ENCODE measurements at regions not wholly inside any gene's neighbourhood (a gene's known extent, or its start where the extent isn't known, plus 50 kb on each side); places are given as distances from the start of the nearest gene placed in this dataset.

- no peak overlapping the region for H4K5ac ChIP-seq (ENCODE audit: low read depth, low read length)
- no peak overlapping the region for H3K4me2 ChIP-seq (ENCODE audit: low read depth, low read length)
- no peak overlapping the region for H2BK15ac ChIP-seq (ENCODE audit: low read depth, low read length)
- H4K91ac ChIP-seq (ENCODE audit: insufficient read depth, low read depth, low read length), result no peak overlapping the region
- no peak overlapping the region for H2AK9ac ChIP-seq (replicated peaks; ENCODE audit: low read depth, low read length, poor library complexity)
- no TSS peak for BruUV-seq (replicated peaks)
- in situ Hi-C loops (cut with MboI; ENCODE audit: low sequenced_read_pairs) (no loop called here), dilution Hi-C loops (cut with HindIII; ENCODE audit: low sequenced_read_pairs, unreplicated experiment) (no loop called here), intact Hi-C loops (cut with micrococcal nuclease) (no loop called here)
- no peak overlapping the region for H3K14ac ChIP-seq (replicated peaks; ENCODE audit: low read depth, low read length)
- H3K27me3 ChIP-seq (ENCODE audit: control insufficient read depth, insufficient read depth, low read length), result no peaks in the 10 kb centered on the region
- DNase-seq (no peak), ATAC-seq (ENCODE audit: low read depth) (no peak)
- H3K9me3 ChIP-seq (ENCODE audit: control insufficient read depth, insufficient read depth, low read length), result no peaks in the 10 kb centered on the region
- no peak overlapping the region for H4K8ac ChIP-seq (ENCODE audit: low read depth in 2 of 2, low read length in 2 of 2)
- H2BK5ac ChIP-seq (ENCODE audit: low read depth, low read length, poor library complexity, severe bottlenecking), result no peak overlapping the region
- no peaks in the 10 kb centered on the region for H3K4me1 ChIP-seq (ENCODE audit: control insufficient read depth, insufficient read depth, low read length)
- no peak overlapping the region for H2AFZ ChIP-seq (replicated peaks; ENCODE audit: low read length, poor library complexity)
- no peak overlapping the region for H3K4me3 ChIP-seq (ENCODE audit: insufficient read depth, low read depth, low read length)
- TF ChIP-seq NFE2L2 (IDR thresholded peaks at IDR 0.05; ENCODE audit: low read depth, low read length) (no peak), MAFK (IDR thresholded peaks at IDR 0.05; ENCODE audit: low read depth, low read length) (no peak), ELK1 (IDR thresholded peaks at IDR 0.05; ENCODE audit: borderline replicate concordance, low read depth, low read length) (no peak), POLR2A (IDR thresholded peaks at IDR 0.05; ENCODE audit: low read depth, low read length) (no peak), FOS (IDR thresholded peaks at IDR 0.05; ENCODE audit: low read depth, low read length) (no peak), USF2 (IDR thresholded peaks at IDR 0.05; ENCODE audit: low read depth, low read length) (no peak)
- H3K56ac ChIP-seq (ENCODE audit: extremely low read depth, insufficient read depth, low read length), result no peak overlapping the region
- H3K4ac ChIP-seq (ENCODE audit: low read depth, low read length), result no peak overlapping the region
- no peak overlapping the region for H3K27ac ChIP-seq (ENCODE audit: insufficient read depth, low read length)
- no peak overlapping the region for H3K9ac ChIP-seq (ENCODE audit: low read depth, low read length)
- H2BK120ac ChIP-seq (ENCODE audit: low read depth, low read length), result no peak overlapping the region
- no CpG with 5 or more reads among the region's 3 CpGs for WGBS, 2 experiments (ENCODE audit: extremely low coverage in 2 of 2, insufficient read length in 1 of 2)
- H3K79me1 ChIP-seq (ENCODE audit: low read depth in 1 of 2, low read length in 2 of 2), result no peaks in the 10 kb centered on the region
- no peaks in the 10 kb centered on the region for H3K36me3 ChIP-seq (ENCODE audit: control insufficient read depth, insufficient read depth, low read length)
- no peaks in the 10 kb centered on the region for H3K9me1 ChIP-seq (ENCODE audit: insufficient read depth, low read length)
- H2AK5ac ChIP-seq (ENCODE audit: low read depth, low read length), result no peak overlapping the region
- H2BK20ac ChIP-seq (ENCODE audit: low read depth, low read length), result no peak overlapping the region
- POLR2A ChIA-PET (ENCODE audit: unreplicated experiment), result no interaction called here
- no peak overlapping the region for H3K18ac ChIP-seq (ENCODE audit: low read depth, low read length)
- no peaks in the 10 kb centered on the region for H4K20me1 ChIP-seq (ENCODE audit: insufficient read depth, low read length)
- CTCF ChIA-PET, result interaction anchor here (1.3 kb wide), 1 partner anchor 13 kb away, joined by 5 read pairs; no protein-coding TSS in a partner anchor
- H3K23ac ChIP-seq (ENCODE audit: low read depth, low read length), result no peak overlapping the region
Measured at GRCh38 chr14:38880643-38881524, 222.2 kb downstream of the SEC23A start.
